SHP77 treated with DMSO at 0.1 percent for 48 hours (cell line): ENCODE measurements at regions not wholly inside any gene's neighbourhood (a gene's known extent, or its start where the extent isn't known, plus 50 kb on each side); places are given as distances from the start of the nearest gene placed in this dataset.
A peak's percentile ranks its signal among the peaks of the same experiment; 100 is the strongest.

ENCODE experiments used
- DNase-seq: peaks from one replicate; lab custom pipeline; 2025; lab: John Stamatoyannopoulos, UW

- no peak for DNase-seq
Observed at GRCh38 chr6:125544819-125545218, 204.6 kb upstream of the HEY2 start.

GRCh38 chr6:125546841-125547251 lies 202.6 kb upstream of the HEY2 start:
- DNase-seq = no peak

- no peak for DNase-seq
Observed at GRCh38 chr6:125547381-125547780, 202.1 kb upstream of the HEY2 start.

- no peak for DNase-seq
Observed at GRCh38 chr6:125549202-125549884, 200.1 kb upstream of the HEY2 start.

- DNase-seq = no peak
Observed at GRCh38 chr6:125550892-125551291, 198.5 kb upstream of the HEY2 start.

- no peak for DNase-seq
Observed at GRCh38 chr6:125552819-125553218, 196.6 kb upstream of the HEY2 start.

- no peak for DNase-seq
Observed at GRCh38 chr6:125554456-125554855, 195.0 kb upstream of the HEY2 start.

GRCh38 chr6:125558241-125558843 lies 191.1 kb upstream of the HEY2 start:
- no peak for DNase-seq

GRCh38 chr6:125558907-125559306 lies 190.5 kb upstream of the HEY2 start:
- peak; percentile 13 for DNase-seq

GRCh38 chr6:125562156-125562555 lies 187.3 kb upstream of the HEY2 start:
- no peak for DNase-seq

GRCh38 chr6:125564941-125565340 lies 184.5 kb upstream of the HEY2 start:
- no peak for DNase-seq

GRCh38 chr6:125567407-125567806 lies 182.0 kb upstream of the HEY2 start:
- no peak for DNase-seq

- DNase-seq = no peak
Observed at GRCh38 chr6:125568609-125569008, 180.8 kb upstream of the HEY2 start.

GRCh38 chr6:125570526-125570925 lies 178.9 kb upstream of the HEY2 start:
- no peak for DNase-seq

GRCh38 chr6:125571207-125571755 lies 178.2 kb upstream of the HEY2 start:
- DNase-seq = no peak

- no peak for DNase-seq
Observed at GRCh38 chr6:125574604-125575003, 174.8 kb upstream of the HEY2 start.

GRCh38 chr6:125577124-125577662 lies 172.2 kb upstream of the HEY2 start:
- no peak for DNase-seq

- DNase-seq = no peak
Observed at GRCh38 chr6:125584468-125584939, 164.9 kb upstream of the HEY2 start.

GRCh38 chr6:125585470-125585869 lies 164.0 kb upstream of the HEY2 start:
- no peak for DNase-seq

GRCh38 chr6:125586074-125586473 lies 163.4 kb upstream of the HEY2 start:
- no peak for DNase-seq

GRCh38 chr6:125586605-125587004 lies 162.8 kb upstream of the HEY2 start:
- DNase-seq = no peak

- no peak for DNase-seq
Observed at GRCh38 chr6:125587666-125588632, 161.5 kb upstream of the HEY2 start.
